Activated T-cell treated with anti-CD3 and anti-CD28 coated beads, Interleukin-2, amount 50 U/mL, for 24 hours (primary cell): ENCODE measurements at regions not wholly inside any gene's neighbourhood (a gene's known extent, or its start where the extent isn't known, plus 50 kb on each side); places are given as distances from the start of the nearest gene placed in this dataset.
"Not testable (repeated sequence)": the region's sequence is repeated elsewhere in the genome, so short reads cannot be mapped to it uniquely, and the experiment has no call there.

ENCODE experiments used
- DNase-seq: peaks from one replicate; pipeline ENCODE4 v3.0.0-alpha.2; 2020
- H3K27ac Mint-ChIP-seq: 2 replicates; pipeline ENCODE4 v1.8.0; 2020; ENCODE audit warnings: mild to moderate bottlenecking, mixed read lengths
- H3K27me3 Mint-ChIP-seq: 2 replicates; pipeline ENCODE4 v1.8.0; 2020; ENCODE audit warnings: mixed read lengths
- H3K36me3 Mint-ChIP-seq: 2 replicates; pipeline ENCODE4 v1.8.0; 2020; ENCODE audit warnings: low read depth, mixed read lengths
- H3K4me1 Mint-ChIP-seq: 2 replicates; pipeline ENCODE4 v1.8.0; 2020; ENCODE audit warnings: low read depth, mixed read lengths
- H3K4me3 Mint-ChIP-seq: 2 replicates; pipeline ENCODE4 v1.8.0; 2020; ENCODE audit warnings: mild to moderate bottlenecking, moderate library complexity, mixed read lengths
- H3K9me3 Mint-ChIP-seq: 2 replicates; pipeline ENCODE4 v1.8.0; 2020; ENCODE audit warnings: mixed read lengths

DNA sequence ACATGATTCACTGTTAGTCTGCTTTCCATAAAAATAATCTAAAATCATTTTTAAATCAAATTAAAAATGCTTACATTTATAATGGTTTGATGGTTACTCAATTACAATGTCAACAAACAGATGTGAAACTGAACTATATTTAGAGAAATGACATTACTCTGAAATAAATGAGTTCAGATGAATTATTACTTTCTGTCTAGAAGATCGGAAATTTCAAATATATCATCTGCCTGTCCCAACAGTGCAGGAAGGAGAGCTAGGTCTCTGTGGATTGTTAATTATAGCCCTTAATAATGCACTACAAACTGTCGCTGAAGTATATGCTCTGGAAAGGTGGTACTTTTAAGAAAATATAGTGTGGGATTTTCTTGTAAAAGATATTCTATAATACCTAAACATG is 109.8 kb downstream of the DSEL start:
- H3K4me3 Mint-ChIP-seq: no peak overlapping the region
- H3K27ac Mint-ChIP-seq: no peak overlapping the region
- H3K9me3 Mint-ChIP-seq: no peaks in the 10 kb centered on the region
- H3K27me3 Mint-ChIP-seq: peaks cover 4% of the 10 kb centered on the region
- no peak for DNase-seq
- H3K4me1 Mint-ChIP-seq: peaks cover 6% of the 10 kb centered on the region
- no peaks in the 10 kb centered on the region for H3K36me3 Mint-ChIP-seq

DNA sequence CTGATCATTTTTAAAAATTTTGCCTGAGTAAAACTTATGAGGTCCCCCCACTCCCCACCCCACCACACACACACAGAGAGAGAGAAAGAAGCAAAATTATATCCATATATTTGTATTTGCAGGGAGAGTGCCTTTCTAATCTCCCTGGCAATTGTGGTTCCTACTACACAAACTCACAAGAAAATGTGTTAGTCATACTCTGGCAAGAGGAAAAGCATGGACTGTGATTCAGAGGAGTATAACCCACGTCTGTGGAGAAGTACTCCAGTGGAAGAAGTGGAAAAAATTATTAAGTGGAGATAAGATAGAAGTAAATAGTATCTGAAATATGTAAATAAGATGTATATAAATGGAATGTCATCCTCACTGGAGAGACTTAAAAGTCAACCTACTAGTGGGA is 114.0 kb downstream of the DSEL start:
- Mint-ChIP-seq H3K36me3 (no peaks in the 10 kb centered on the region), H3K27me3 (peaks cover 10% of the 10 kb centered on the region), H3K4me3 (no peak overlapping the region), H3K4me1 (peaks cover 4% of the 10 kb centered on the region), H3K9me3 (peaks cover 5% of the 10 kb centered on the region), H3K27ac (no peak overlapping the region)
- DNase-seq: no peak

DNA sequence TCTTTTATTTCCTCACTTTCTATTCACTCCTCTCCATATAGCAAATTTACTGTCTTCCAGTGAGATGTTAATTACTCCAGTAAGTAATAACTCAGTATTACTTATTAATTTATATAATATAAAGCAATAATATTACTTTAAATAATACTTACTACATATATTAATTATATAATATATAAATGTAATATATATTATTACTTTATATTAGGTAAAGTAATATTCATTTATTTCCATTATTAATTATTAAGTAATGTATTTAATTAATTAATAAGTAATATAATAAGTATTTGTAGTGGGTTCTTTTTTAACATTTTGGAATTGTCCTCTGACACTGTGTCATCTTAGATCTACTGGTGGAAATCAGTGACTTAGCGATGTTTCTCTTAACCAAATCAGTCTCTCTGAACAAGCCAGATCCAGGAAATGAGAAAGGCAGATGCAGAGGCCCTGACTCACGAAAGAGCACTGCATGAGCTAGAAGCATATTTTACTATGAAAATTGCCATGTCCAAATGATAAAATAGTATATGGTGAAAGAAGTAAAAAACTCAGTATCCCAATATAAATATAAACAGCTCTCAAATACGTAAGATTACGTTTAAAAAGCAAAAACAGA is 115.9 kb downstream of the DSEL start:
- no peak for DNase-seq
- Mint-ChIP-seq H3K4me3 (no peak overlapping the region), H3K36me3 (no peaks in the 10 kb centered on the region), H3K27ac (no peak overlapping the region), H3K27me3 (peaks cover 10% of the 10 kb centered on the region), H3K4me1 (peaks cover 4% of the 10 kb centered on the region), H3K9me3 (peaks cover 14% of the 10 kb centered on the region)

DNA sequence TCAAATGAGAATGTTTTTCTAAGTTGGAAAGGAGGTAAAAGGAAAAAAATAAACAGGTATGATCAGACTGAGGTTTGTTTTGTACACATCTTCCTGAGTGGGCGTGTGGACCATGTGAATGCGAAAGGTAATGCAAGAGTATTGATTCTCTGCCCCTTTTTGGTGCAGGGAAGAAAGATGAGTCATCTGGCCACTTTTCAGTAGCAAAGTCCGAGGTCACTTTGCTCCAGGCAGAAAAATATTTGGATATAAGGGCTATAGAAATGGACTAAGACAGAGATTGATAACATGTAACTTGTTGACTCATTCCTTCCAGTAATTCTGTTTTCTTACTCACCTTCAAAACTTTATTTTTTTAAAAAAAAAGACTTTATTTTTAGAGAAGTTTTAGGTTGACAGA is 130.5 kb downstream of the DSEL start:
- Mint-ChIP-seq H3K4me1 (peaks cover 28% of the 10 kb centered on the region), H3K36me3 (no peaks in the 10 kb centered on the region)
- DNase-seq: no peak

DNA sequence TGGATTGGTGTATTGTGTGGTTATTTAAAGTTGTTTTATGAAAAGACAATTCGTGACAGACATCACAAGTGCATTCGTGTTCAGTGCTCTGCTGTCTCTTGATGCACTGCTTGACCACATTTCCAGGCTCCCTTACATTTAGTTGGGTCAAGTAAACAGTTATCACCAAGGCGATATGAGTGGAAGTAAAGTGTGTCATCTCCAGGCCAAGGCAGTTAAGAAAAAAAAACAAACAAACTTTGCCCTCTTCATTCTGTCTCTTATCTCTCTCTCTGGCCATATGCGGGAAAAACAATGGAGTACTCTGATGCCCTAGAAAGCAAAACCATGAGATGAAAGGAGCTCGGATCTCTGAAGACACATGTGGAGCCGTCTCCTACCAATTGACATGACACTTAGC is 131.1 kb downstream of the DSEL start:
- H3K4me1 Mint-ChIP-seq: peaks cover 28% of the 10 kb centered on the region
- H3K36me3 Mint-ChIP-seq: no peaks in the 10 kb centered on the region
- no peaks in the 10 kb centered on the region for H3K9me3 Mint-ChIP-seq
- no peak overlapping the region for H3K27ac Mint-ChIP-seq
- no peak for DNase-seq
- no peaks in the 10 kb centered on the region for H3K27me3 Mint-ChIP-seq
- H3K4me3 Mint-ChIP-seq: no peak overlapping the region

More for the DNA sequence above, 130.5 kb downstream of the DSEL start:
- Mint-ChIP-seq H3K27ac (no peak overlapping the region), H3K4me3 (no peak overlapping the region), H3K9me3 (no peaks in the 10 kb centered on the region), H3K27me3 (no peaks in the 10 kb centered on the region)

DNA sequence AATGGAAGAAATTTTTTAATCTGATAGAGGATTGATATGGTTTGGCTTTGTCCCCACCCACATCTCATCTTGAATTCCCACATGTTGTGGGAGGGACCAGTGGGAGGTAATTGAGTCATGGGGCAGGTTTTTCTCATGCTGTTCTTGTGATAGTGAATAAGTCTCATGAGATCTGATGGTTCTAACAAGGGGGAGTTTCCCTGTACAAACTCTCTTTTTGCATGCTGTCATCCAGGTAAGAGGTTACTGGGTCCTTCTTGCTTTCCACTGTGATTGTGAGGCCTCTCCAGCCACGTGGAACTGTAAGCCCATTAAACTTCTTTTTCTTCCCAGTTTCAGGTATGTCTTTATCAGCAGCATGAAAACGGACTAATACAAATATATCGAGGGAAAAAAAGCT is 132.5 kb downstream of the DSEL start:
- DNase-seq, H3K4me3 Mint-ChIP-seq, H3K36me3 Mint-ChIP-seq, H3K9me3 Mint-ChIP-seq, H3K27me3 Mint-ChIP-seq: not testable (repeated sequence)
- H3K4me1 Mint-ChIP-seq: peaks cover 28% of the 10 kb centered on the region
- H3K27ac Mint-ChIP-seq: peak overlapping the region; percentile 35

DNA sequence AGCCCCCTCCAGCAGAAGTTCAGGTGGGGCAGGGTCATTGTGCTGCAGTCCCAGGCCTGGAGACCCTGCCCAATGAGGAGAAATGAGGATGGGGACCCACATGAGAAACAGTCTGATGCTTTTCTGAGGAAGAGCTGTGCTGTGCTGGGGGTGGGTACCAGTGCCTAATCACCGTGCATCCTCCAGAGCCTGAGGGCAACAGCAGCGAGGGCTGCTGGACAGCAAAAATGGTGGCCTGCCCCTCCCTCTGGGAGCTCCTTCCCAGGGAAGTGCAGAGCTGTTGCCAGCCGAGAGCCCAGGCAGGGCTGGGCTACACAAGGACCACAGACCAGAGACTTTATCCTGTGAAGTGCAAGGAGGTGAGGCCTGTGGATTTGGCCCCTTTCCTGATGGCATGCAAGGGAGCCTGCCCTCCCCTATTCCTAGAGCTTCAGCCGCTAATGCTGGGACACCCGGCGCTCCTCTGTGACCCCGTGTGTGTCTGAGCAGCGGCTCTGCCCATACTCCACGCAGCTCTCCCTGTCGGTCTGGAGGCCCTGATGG is 134.8 kb downstream of the DSEL start:
- Mint-ChIP-seq H3K9me3 (no peaks in the 10 kb centered on the region), H3K4me1 (peaks cover 26% of the 10 kb centered on the region), H3K36me3 (no peaks in the 10 kb centered on the region), H3K27me3 (no peaks in the 10 kb centered on the region), H3K4me3 (no peak overlapping the region), H3K27ac (no peak overlapping the region)
- no peak for DNase-seq

DNA sequence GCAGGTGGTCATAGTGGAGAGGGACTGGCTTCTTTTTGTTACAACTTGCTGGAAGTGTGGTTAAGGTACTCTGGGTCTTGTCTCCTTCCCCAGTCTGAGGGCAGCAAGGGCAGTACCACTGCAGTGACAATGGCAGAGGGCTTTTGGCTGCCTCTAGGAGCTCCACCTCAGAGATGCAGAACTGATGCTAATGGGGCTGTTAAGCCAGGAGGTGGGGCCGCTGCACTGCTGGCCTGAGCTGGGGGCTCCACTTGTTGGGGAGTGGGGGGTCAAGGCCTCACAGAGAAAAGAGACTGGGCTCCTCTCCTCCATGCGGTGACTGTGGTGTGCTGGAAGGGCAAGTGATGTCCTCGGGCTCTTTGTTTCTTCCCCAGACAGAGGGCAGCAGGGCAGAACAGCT is 135.7 kb downstream of the DSEL start:
- no peak for DNase-seq
- H3K27ac Mint-ChIP-seq: no peak overlapping the region
- H3K4me3 Mint-ChIP-seq: no peak overlapping the region
- no peaks in the 10 kb centered on the region for H3K27me3 Mint-ChIP-seq
- H3K9me3 Mint-ChIP-seq: no peaks in the 10 kb centered on the region
- peaks cover 20% of the 10 kb centered on the region for H3K4me1 Mint-ChIP-seq
- H3K36me3 Mint-ChIP-seq: no peaks in the 10 kb centered on the region

DNA sequence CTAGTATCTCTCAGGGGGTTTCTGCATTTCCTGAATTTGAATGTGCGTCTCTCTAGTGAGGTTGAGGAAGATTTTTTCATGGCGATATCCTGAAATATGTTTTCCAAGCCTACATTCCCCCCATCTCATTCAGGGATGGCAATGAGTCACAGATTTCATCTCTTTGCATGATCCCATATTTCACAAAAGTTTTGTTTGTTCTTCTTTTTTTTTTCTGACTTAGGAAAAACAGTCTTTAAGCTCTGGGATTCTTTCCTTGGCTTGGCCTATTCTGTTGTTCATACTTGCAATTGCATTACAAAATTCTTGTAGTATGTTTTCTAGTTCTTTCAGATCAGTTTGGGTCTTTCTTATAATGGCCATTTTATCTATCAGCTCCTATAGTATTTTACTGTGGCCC is 136.5 kb downstream of the DSEL start:
- H3K27me3 Mint-ChIP-seq: no peaks in the 10 kb centered on the region
- H3K27ac Mint-ChIP-seq: no peak overlapping the region
- H3K36me3 Mint-ChIP-seq: no peaks in the 10 kb centered on the region
- no peak for DNase-seq
- H3K9me3 Mint-ChIP-seq: no peaks in the 10 kb centered on the region
- peaks cover 14% of the 10 kb centered on the region for H3K4me1 Mint-ChIP-seq
- H3K4me3 Mint-ChIP-seq: no peak overlapping the region

DNA sequence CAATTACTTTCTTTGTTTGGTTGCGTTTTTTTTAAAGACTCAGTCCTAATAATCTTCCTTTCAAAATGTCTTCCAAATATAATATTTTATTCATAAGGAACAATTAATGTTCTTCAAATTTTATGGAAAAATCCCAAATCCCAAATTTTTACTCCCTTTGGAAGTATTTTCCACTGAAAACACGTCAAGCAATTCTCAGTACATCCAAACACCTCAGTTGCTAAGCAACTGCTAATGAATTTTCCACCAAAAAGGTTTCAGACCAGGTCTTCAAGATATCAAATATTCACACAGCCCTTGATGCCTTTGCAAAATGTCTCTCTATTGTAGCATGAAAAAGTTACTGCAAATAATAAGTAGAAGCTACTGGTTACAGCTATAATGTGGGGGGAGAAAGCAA is 140.1 kb downstream of the DSEL start:
- Mint-ChIP-seq H3K27me3 (no peaks in the 10 kb centered on the region), H3K36me3 (no peaks in the 10 kb centered on the region), H3K27ac (no peak overlapping the region), H3K4me1 (no peaks in the 10 kb centered on the region), H3K9me3 (no peaks in the 10 kb centered on the region), H3K4me3 (no peak overlapping the region)
- no peak for DNase-seq

DNA sequence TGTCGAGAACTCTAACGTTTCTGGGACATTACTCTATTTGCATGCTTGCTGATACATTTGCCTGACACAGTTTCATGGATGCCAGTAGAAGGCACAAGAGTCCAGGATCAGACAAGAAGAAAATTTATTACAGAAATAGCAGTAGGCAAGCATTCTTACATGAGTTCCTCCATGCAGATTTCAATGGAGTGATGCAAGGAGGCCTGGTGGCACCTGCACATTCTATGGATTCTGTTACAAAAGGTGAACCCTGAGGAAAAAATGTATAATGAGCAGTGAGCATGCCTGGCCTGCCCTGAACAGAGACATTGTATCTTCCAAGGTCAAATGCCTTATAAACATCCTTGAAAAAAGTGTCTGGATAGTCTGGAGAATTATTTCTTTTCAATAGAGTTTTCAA is 142.9 kb downstream of the DSEL start:
- Mint-ChIP-seq H3K36me3 (no peaks in the 10 kb centered on the region), H3K9me3 (no peaks in the 10 kb centered on the region), H3K4me3 (no peak overlapping the region), H3K27ac (no peak overlapping the region), H3K4me1 (no peaks in the 10 kb centered on the region), H3K27me3 (no peaks in the 10 kb centered on the region)
- DNase-seq: no peak

DNA sequence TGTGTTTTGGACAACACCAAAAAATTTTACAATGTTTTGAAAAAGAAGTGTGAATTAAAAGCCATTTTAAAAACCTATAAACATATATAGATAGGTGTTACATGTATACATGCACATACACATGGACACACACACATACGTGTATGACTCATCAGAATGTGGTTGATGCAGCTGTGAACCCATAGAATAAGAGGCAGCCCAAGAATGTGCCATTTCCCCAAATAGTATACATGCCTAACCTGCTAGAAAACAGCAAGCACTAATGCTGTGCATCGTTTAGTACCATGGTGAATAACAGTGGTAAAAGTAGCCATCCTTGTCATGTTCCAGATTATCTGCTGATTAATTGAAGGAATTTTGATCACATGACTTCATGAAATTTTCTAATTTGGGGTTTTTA is 149.0 kb downstream of the DSEL start:
- no peaks in the 10 kb centered on the region for H3K27me3 Mint-ChIP-seq
- H3K36me3 Mint-ChIP-seq: no peaks in the 10 kb centered on the region
- DNase-seq: no peak
- H3K4me3 Mint-ChIP-seq: no peak overlapping the region
- no peaks in the 10 kb centered on the region for H3K9me3 Mint-ChIP-seq
- H3K4me1 Mint-ChIP-seq: peaks cover 3% of the 10 kb centered on the region
- no peak overlapping the region for H3K27ac Mint-ChIP-seq

DNA sequence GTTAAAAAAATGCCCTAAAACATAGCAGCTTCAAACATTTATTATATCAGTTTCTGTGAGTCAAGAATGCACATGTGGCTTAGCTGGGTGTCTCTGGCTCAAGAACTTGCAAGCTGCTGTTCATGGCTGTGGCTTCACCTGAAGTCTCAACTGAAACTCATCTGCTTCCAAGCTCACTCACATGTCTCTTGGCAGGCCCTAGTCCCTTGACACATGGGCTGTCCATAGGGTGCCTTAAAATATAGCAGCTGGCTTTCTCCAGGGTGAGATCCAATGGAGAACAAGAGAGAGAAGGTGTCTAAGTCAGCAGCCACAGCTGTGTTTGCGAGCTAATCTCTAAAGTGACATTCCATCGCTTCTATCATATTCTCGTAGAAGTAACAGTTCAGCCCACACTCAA is 152.8 kb downstream of the DSEL start:
- Mint-ChIP-seq H3K9me3 (no peaks in the 10 kb centered on the region), H3K27ac (no peak overlapping the region), H3K4me1 (peaks cover 21% of the 10 kb centered on the region), H3K36me3 (no peaks in the 10 kb centered on the region), H3K4me3 (no peak overlapping the region), H3K27me3 (no peaks in the 10 kb centered on the region)
- DNase-seq: no peak

DNA sequence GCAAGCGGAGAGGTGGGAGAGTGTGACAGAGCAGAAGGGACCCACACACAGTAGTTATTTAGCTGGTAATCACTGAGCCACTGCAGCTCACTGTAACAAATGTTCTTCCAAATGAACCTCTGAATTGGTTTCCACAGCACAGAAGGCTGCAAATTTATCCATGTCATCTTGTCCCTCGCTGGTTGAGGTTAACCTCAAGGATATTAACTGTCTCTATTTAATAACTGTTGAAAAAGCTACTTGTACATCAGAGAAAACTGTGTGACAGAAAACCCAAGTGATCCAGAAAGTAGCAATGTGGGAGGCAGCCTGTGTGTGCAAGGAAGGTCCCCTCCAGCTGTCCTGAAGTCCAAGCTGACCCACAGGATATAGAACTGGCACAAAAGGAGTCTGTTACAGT is 153.6 kb downstream of the DSEL start:
- Mint-ChIP-seq H3K4me1 (peaks cover 21% of the 10 kb centered on the region), H3K4me3 (no peak overlapping the region), H3K9me3 (no peaks in the 10 kb centered on the region), H3K27ac (no peak overlapping the region), H3K36me3 (no peaks in the 10 kb centered on the region), H3K27me3 (no peaks in the 10 kb centered on the region)
- DNase-seq: no peak

DNA sequence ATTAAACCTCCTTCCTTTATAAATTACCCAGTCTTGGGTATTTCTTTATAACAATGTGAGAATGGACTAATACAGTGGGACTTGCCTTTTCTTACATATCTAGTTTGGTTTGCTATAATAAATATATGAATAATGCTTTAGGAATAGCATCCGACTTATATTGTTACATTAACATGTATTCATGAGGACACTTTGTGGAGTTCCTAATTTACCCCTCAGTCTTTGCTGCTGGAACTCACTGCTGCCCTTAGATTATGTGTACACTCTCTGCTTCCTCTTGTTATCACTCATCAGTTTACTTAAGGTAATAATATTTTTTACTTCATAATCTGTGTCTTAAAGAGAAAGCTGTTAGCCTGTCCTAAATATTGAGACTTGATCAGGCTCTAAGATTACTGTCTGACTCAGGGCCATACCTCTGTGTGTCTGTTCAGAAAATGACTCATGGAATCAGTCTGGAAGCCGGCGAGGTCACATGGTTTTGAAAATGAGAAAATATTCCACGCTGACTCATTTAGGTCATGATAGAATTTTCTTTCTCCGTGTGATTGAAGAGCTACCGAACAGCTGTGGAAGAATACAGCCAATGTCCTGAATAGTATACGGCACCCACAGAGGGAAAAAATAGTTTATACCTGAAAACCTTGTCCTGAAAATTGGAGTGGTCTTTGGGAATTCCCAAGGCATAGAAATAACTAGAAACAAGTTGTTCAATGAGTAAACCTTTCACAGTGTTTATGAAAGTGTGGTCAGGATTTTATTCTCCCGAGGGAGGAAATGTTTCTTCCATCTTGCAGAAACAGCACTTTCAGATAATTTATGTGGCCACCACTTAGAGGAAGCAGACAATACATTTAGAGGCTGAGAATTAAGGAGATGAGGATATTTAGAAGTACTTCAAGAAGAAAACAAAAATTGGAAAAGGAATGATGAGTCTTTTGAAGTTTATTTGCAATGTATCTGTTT is 156.4 kb downstream of the DSEL start:
- H3K27ac Mint-ChIP-seq: peak overlapping the region; percentile 71
- no peak for DNase-seq
- peak overlapping the region; percentile 36 for H3K4me3 Mint-ChIP-seq

More for the DNA sequence above, 156.4 kb downstream of the DSEL start:
- Mint-ChIP-seq H3K4me1 (peaks cover 24% of the 10 kb centered on the region), H3K9me3 (no peaks in the 10 kb centered on the region), H3K36me3 (no peaks in the 10 kb centered on the region), H3K27me3 (no peaks in the 10 kb centered on the region)
